G401.6 (cell line): ENCODE measurements at regions not wholly inside any gene's neighbourhood (a gene's known extent, or its start where the extent isn't known, plus 50 kb on each side); places are given as distances from the start of the nearest gene placed in this dataset.

ENCODE experiments used
- FAIRE-seq: peaks from 2 replicates; lab custom pipeline; 2012; peaks lifted over from hg19 to GRCh38; lab: Jason Lieb, UNC

DNA sequence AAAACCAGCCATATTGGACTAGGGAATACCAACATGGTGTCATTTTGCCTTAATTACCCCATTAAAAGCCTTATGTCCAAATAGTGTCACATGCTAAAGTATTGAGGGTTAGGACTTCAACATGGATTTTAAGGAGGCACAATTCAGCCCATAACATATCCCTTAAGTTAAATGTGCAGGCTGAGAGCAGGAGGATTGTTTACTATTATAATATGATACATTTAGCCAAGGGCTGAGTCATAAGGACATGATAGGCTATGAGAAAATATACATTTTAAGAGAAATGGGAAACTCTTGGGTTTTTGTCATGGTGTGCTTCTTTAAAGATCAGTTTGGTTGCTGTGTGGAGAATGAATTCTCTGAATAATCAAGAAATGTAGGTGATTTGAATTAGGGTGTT, 136.8 kb downstream of the RDH14 start:
- FAIRE-seq = no peak

GRCh38 chr2:18422432-18423165, 137.9 kb downstream of the RDH14 start:
- no peak for FAIRE-seq

GRCh38 chr2:18413676-18414396, 146.6 kb downstream of the RDH14 start:
- FAIRE-seq = no peak

DNA sequence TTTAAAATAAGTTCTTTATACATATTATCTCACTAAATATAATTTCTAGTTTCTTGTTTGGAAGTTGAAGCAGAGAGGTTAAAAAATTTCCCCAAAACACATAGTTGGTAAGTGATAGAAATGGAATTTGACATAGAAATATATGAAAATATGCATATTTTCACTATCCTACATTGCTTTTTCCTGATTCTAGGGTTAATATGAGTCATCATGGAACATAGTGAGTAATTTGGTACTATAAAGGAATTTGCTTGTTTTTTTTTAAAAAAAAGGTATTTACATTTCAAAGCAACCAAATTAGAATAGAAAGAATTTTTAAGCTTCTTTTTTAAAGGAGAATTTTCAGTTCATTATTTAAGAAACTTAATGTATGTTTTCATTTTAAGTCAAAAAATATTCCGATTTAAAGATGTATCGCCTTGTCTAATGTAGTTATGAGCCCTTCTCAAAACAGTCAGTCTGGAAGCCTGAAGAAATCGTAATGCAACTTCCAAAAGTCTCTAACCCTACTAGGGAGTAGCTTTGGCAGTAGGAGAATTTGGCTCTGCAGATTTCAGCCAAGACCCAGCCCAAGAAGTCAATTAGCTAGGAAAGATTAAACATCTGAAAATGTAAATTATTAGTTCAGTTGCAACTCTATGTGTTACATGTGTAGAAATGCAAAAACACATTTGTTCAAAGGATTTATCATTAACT, 147.3 kb downstream of the RDH14 start:
- FAIRE-seq = no peak

DNA sequence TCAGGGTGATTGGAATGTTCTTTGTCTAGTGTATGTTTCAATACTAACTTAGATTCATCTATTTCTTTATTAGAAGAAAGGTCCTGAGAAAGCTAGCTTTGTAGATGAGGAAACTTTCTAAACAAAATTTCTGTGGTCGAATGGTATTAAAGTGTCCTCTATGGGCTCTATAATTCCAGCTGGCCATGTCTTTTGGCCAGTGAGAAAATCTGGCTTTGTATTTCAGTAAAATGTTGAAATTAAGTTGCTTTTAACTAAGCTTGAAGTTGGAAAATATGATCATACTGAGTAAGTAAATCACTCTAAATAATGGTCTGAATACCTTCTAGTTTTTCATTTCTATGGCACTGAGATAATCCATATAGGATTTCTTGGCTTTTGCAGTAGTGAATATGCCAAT, 148.8 kb downstream of the RDH14 start:
- no peak for FAIRE-seq

DNA sequence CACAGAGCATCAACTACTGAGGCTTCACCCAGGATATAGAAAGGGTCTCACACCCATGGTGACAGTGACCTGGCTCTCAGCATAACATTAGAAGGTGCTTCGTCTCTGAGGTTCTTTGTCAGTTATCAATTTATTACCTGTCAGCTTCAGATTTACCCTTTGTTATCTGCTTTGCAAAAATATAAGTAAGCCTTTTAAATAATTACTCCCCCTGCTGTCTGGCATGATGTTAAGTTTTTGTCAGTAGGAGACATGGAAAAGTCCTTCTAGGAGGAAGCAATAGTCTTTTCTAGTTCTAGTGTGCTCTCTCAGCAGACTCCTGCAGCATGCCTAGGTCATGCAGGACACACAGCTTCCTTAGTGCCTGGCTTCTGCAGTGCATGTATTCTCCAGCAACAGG, 149.9 kb downstream of the RDH14 start:
- no peak for FAIRE-seq

GRCh38 chr2:18408638-18409037, 151.8 kb downstream of the RDH14 start:
- FAIRE-seq = no peak

GRCh38 chr2:18406219-18406618, 154.2 kb downstream of the RDH14 start:
- no peak for FAIRE-seq

- no peak for FAIRE-seq
Measured at GRCh38 chr2:18404708-18405107, 155.7 kb downstream of the RDH14 start.

GRCh38 chr2:18403921-18404522, 156.4 kb downstream of the RDH14 start:
- no peak for FAIRE-seq

DNA sequence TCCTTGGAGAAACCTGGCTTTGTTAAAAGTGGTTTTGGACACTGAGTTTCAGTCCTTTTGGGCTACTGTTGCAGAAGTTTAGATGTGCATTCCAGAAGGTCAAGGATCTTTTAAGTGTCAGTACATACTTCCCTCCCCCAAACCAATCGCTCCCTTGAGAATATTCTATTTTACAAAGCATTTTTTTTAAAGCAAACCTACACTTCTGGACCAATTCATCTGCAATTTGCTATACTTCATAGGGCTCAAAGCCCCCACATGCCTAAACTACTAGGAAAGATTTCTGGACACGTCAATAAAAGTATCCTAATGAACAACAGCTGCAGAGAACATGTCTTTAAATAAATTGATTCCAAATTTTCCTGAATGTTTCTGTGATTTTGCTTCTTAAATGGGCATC, 157.6 kb downstream of the RDH14 start:
- no peak for FAIRE-seq

- FAIRE-seq = no peak
Measured at GRCh38 chr2:18401471-18401870, 159.0 kb downstream of the RDH14 start.

- FAIRE-seq = no peak
Measured at GRCh38 chr2:18399601-18400000, 160.9 kb downstream of the RDH14 start.

DNA sequence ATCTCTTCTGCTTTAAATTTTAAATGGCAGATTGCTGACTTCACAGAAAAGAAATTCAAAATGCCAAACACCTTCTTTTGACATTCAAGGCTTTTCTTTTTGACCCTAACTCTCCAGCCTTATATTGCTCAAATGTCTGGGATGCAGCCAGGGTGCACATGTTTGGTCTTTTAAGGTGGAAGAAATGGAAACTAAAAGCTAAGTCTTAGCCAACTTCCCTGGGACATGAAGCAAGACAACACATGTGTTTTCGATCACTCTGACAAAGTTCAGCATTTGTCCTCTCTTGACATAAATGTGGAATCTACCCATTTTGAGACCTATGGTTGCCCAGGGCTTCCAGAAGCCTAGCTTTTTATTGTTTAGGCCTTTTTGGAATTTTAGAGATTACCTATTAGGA, 161.6 kb downstream of the RDH14 start:
- FAIRE-seq = no peak

DNA sequence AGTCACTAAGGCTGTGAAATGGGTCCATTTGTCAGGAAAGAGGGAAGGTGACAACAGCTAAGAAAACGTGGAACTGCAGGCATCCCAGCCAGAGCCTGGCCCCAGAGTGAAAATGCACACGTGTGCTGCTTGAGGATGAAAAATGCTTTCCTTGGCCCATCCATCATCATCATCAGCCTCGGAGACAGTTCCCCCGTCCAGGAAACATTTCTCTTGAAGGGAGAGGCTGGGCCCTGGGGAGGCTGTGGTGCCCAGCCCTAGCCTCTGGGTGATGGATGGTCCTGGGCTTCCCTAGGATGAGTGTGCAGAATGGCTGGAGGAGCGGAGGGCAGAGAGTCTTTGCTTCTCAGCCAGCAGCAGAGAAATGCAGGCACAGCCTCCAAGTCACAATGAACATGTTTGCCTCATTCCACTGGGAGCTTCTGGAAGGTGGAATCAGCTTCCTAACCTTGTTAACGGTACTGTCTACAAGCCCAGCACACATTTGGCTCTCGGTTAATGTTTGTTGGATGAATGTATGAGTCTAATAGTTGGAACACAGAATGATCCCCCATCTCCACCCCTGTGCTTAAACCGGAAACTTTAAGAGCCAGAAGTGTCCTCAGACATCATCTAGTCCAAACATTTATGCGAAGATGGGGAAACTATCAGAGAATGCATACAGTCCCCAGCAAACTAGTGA, 164.0 kb downstream of the RDH14 start:
- no peak for FAIRE-seq

DNA sequence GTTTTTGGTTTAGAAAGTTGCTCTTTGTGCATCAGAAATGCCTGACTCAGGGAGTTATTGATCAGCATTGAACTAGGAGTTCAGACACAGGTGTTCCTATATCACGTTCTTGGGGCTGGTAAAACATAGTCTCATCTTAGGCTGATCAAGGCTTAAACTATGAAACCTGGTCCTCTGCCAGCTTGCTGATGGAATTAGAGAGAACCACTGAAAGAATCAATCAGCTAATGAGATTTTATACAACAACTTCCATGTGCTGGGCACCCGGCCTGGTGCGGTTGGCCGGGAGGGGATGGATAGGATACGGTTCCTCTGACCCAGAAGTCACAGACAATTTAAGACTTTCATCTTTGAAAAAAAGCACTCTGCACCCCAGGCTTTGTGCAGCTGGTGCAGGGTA, 164.9 kb downstream of the RDH14 start:
- FAIRE-seq = no peak

GRCh38 chr2:18387441-18388206, 172.8 kb downstream of the RDH14 start:
- FAIRE-seq = no peak

DNA sequence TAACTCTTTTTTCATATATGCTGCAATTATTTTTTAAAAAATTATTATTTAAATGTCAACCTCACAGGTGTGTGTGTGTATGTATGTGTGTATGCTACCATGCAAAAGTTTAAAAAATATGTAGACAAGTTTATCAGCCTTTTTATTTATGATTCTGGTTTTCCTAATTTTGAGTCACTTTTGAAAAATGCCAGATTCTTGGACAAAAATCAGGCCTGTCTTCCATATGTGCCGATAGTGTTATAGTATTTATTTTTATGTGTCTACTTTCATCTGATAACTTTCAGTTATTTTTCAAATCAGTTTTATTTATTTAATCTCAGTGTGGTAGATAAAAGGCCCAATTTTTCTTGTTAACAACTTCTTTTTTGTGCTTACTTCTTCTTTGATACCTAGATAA, 176.2 kb downstream of the RDH14 start:
- no peak for FAIRE-seq

GRCh38 chr2:18381386-18381785, 179.1 kb downstream of the RDH14 start:
- FAIRE-seq = no peak

DNA sequence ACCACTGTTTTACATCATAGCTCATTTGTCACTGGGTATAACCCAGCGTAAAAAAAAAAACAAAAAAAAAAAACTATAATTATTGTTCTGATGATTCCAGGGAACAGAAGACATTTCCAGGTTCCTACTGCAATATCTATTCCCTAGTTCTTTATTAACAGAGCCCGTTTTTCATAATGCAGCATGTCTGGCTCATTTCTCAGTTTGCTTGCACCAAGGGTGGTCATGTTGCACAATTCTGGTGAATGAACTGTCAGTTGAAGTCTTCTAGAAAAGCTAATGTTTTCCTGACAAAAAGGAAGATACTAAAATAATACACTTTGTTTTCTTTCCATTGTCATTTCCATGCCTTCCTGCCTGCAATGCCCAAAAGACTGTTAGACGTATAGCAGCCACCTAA, 180.1 kb downstream of the RDH14 start:
- FAIRE-seq = no peak

GRCh38 chr2:18379870-18380269, 180.6 kb downstream of the RDH14 start:
- FAIRE-seq = no peak
